Kidney tubule cell (primary cell): ENCODE measurements at regions not wholly inside any gene's neighbourhood (a gene's known extent, or its start where the extent isn't known, plus 50 kb on each side); places are given as distances from the start of the nearest gene placed in this dataset.
A peak's percentile ranks its signal among the peaks of the same experiment; 100 is the strongest.

Experiments
- DNase-seq: peaks from one replicate; pipeline ENCODE4 v3.0.0-alpha.2; 2018; ENCODE audit warnings: low spot score

DNA sequence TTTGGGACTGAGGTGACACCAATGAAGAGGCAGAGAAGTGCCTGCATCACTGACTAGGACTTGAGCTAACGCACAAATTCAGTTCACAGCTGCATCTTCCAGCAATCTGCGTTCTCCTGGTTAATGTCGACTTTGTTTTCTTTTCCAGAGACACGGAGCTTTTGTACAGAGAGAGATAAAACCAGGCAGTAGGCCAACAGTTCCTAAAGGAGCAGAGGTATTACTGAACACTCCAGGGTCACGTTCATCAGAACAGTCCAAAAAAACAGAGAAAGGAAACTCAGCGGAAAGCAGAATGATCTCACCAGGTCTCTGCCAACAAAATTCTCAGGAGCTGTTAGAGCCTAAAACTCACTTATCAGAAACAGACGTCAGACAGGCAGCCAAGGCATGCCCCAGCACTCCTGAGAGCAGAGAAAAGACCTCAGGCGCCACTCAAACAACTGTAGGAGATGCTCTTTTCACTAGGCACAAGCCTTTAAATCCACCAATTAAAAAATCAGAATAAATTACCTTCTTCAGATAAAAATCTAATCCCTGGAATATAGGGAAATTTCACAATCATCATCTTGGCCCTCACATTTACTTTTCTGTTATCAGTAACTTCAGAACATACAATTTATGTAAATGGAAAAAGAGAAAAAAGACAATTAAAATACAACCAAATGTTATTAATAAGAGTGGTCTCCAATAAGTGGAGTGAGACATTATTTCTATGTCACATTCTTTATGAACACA is 95.9 kb upstream of the SPTBN1 start:
- peak; percentile 17 for DNase-seq

GRCh38 chr2:54364409-54364808 is 91.7 kb upstream of the SPTBN1 start:
- DNase-seq: no peak

DNA sequence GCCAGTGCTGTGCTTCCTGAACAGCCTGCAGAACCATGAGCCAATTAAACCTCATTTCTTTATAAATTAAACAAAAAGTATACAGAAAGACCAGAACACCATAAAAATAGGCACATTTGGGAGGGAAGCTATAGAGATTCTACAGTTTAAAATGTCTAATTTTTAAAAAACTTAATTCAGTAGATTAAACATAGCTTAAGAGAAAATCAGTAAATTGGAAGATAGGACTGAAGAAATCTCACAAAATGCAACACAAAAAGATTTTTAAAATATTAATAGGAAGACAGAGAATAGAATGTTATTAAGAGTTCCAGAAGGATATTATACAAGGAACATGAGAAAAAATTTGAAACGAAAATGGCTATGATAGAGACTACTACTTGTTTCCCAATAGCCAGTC is 90.5 kb upstream of the SPTBN1 start:
- no peak for DNase-seq

GRCh38 chr2:54366487-54367280 is 89.4 kb upstream of the SPTBN1 start:
- no peak for DNase-seq

GRCh38 chr2:54370405-54371104 is 85.6 kb upstream of the SPTBN1 start:
- no peak for DNase-seq

DNA sequence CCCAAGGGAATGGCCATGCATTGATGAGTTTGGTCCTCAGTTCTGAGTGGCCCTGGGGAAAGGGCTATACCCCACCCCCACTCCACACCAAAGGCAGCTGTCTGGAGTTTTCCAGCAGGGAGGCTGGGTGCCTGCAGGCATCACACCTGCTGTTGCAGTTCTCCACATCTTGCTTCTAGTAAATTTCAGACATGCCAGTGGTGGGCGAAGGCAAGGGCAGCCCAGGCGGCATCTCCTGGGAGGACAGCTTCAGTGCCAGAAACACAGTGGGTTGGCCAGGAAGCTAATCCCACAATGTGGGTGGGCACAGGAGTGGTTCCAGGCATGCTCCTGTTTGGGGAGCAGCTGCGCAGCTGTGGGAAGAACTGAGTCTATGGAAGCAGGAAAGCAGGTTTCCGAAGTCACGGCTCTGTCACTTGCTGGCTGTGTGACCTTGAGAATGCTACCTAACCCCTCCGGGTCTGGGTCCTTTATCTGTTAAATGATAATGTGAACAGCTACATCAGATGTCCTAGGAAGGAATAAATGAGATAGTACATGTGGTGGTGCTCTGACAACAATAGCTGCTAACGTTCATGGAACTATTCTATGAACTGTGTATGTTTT is 84.6 kb upstream of the SPTBN1 start:
- DNase-seq: no peak

DNA sequence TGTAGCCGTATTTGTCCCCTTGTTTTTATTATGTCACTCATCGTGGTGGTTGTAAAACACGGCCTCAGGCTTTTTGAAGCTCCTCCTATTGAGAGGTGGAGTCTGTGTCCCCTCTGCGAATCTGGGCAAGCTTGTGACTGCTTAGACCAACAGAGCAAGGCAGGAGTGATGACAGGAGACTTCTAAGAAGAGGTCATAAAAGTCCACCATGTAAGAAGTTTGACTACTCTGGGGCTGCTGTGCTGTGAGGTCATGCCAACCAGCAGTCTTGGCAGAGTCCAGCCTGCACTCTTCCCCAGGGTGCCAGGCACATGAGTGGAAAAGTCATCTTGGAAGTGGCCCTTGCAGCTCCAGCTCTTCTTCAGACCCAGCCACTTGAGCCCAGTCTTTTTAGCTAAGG is 83.8 kb upstream of the SPTBN1 start:
- DNase-seq: no peak

DNA sequence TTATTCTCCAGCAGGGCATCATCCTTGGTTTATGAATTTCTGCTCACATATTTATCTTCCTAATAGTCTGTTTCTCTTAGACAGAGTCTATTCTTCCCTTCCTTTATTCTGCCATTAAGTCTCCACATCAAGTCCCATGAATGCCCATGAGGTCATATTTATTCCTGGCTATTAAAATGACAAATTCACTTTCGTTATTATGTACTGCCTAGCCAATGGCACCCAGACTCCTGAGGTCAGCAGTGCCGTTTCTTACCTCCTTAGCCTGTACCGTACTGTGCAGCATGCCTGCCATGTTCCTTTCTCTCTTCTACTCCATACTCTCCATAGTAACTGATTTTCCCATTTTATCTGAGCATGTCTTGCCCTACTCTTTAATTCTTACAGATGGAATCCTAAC is 82.3 kb upstream of the SPTBN1 start:
- no peak for DNase-seq

DNA sequence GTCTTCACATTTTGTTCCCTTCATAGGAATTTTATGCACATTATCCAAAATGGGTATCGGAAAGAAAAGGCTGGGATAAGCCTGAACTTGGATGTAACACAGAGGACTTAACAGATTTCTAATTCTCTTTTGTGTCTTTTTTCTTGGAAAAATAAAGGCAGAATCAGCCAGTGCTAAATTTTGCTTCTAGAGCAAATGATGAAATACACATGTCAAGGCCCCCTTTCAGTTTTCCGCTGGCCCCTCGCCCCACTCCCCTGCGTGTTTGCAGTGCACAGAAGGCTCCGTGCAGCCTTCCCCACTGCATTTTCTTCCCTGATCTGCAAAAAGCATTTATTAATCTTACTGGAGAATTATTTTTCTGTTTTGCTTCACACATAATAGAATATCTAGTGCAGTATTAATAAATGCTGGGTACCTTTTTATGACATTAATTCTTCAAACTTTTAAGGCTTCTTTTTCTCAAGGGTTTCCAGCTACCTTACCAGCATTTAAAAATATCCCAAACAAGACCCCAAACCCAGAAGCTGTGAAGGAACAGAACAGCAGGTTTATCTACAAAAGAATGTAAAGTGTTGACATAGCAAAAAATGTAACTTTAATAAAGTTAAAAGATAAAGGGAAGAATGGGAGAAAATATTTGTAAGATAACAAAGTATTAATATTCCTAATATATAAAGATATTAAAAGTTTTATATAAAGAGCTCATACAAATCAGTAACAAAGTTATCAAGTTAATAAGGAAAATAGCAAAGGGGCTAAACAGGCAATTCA is 81.3 kb upstream of the SPTBN1 start:
- DNase-seq: no peak

DNA sequence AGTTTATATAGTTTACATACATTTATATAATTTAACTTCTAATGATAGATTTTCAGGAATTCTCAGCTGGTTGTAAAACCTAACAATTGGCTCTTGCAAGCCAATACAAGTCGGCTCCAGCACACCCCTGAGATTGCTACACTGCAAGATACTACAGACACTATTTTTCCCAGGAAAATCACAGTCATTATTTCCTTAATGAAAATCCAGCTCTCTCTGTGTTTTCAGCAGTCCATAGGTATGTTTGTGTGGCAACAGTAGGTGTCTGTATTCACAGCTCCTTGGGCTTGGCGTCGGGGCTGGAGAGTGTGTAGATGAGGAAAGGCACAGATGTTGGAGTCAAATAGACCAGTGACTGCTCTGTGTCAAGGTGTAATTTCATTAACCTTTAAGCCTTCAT is 78.7 kb upstream of the SPTBN1 start:
- no peak for DNase-seq

DNA sequence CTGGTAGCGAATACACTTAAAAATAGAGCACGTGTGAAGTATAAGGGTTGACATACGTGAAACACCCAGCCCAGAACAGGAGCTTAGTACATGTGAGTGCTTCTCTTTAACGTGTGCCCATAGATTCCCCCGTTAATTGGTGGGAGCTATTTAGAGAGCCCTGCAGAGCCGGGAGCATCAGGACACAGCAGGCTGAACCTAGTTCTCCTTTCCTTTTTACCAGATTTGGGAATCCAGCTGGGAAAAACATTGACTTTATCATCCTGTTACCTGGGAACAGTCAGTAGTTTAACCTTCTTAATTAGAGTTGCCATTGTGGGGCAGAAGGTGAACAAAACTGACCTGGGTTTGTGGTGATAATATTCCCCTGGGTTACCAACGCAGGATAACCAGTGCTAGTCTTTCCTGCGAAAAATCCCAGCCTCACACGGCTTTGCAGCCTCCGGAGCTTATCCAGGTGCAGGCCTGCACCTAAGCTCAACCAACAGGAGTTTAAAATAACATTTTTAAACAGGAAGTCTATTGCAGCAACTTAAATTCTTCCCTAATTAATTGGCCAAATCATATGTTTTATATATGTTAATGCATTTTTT is 78.1 kb upstream of the SPTBN1 start:
- DNase-seq: no peak

DNA sequence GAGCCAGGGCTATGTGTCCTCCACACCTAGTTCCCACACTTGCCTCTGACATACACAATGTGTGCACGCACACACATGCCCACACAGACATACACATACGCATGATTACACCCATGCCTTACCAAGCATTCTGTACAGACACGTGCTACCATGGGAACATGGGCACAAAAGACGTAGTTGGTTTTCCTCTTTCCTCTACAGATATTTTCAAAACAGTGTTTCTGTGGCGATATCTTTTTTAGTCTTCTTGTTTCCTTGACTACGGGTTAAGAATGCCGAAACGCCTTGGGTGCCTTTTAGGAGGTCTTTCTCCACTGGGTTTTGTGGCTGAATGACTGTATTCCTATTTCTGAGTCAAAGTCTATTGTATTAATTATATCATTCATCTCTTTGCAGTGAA is 75.5 kb upstream of the SPTBN1 start:
- DNase-seq: no peak

DNA sequence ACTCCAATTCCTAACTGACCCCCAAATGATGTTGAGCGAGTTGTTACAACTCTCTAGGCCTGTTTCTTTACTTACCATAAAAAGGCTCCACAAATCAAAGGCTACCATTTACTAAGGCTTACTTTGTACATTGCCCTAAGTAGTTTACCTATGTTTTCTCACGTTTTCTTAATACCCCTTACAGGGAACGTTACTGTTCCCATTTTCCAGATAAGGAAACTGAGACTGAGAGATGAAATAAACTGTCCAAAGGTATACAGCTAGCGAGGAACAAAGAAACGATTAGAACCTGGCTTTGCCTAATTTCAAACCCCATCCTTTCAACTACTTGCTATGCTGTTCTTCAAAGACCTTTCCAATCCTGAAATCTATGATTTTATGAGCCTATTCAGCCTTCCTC is 74.8 kb upstream of the SPTBN1 start:
- no peak for DNase-seq

DNA sequence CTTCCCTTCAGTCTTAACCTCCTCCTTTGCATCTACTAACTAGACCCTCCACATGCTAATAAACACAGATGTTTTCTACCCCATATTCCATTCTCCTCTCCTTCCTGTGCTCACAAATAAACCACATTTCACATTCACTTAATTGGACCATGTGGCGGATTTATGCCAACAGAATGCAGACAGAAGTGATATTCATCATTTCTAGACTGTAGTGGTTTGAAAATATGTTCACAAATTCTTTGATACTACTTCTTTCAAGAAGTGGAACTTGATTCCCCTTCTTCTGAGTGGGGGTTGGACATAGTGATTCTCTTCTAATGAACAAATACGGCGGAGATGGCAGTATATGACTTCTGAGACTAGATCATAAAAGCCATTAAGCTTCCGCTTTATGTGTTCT is 73.5 kb upstream of the SPTBN1 start:
- no peak for DNase-seq

DNA sequence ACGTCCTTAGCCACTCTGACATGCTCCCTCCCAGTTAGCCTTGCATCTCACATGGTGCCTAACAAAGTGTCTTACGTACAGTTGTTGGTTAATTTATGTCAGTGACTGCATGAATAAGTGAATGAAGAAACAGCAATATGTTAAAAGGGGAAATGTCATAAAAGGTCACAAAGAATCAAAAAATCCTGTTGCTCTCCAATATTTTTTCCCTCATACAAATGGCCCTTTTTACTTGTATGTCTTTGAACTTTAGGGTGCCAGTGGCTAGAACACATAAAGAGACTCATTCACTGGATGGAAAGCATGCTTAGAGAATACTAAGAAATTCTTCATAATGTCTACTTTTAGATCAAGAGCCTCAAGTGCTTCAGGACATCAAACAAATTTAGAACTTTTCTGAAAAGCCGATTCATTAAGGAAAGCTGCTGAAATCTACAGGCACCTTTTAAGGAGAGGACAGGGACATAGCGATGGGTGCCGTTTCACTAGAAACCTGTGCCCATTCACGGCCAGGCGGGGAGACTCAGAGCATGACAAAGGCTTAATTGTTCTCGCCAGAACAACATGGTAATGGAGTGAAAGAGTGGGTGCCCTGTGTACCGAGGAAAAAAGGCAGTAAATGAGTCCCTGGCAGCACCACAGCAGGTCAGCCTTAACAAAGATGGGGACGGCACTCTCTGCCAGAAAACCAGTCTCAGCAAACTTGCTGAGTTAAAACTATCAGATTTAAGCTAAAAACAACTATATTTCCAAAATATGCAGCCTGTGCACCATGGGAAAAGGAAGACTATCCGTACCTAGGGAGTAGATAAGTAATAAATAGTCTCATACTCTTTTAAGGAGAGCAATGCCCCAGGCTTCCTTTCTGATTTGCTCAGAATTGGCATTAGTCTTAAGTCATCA is 71.6 kb upstream of the SPTBN1 start:
- DNase-seq: no peak

GRCh38 chr2:54385271-54385670 is 70.9 kb upstream of the SPTBN1 start:
- no peak for DNase-seq

DNA sequence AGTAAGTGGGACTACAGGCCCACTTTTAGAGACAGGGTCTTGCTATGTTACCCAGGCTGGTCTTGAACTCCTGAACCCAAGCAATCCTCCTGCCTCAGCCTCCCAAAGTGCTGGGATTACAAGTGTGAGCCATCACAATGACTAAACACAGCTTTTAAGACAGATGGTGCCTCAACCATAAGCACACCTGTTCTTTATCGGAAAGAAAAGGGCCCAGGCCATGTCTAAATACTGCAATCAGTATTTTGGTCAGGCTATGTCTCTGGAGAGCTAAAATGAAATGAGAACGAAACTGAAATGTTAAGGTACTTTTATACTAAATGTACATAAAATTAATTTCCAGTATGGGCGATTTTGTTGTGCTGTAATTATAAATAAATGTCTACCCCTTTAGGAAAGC is 69.5 kb upstream of the SPTBN1 start:
- DNase-seq: no peak

- no peak for DNase-seq
Measured at GRCh38 chr2:54387059-54387991, 68.8 kb upstream of the SPTBN1 start.

DNA sequence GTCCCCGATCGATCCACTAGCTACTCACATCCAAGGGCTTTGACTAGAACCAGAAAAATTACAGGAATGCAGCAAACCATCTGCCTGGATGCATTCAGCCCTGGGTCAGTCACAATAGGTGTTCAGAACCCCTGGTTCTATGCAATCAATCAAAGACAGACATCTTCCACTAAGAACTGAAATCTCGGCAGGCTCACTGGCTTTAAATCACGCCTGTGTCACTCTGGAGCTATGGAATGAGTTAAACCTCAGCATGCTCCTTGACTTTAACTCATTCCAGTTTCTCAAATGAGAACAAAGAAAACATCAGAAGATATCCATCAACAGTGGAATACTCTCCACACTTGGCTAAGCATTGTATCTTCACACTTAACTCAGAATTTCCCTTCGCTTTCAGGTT is 68.1 kb upstream of the SPTBN1 start:
- DNase-seq: no peak
